ENCODE measurements at regions not wholly inside any gene's neighbourhood (a gene's known extent, or its start where the extent isn't known, plus 50 kb on each side); places are given as distances from the start of the nearest gene placed in this dataset.
A peak's percentile ranks its signal among the peaks of the same experiment; 100 is the strongest.

GRCh38 chr11:33588056-33588455 lies 112.6 kb downstream of the C11orf91 start:
- no peak overlapping the region for H3K4me2 ChIP-seq (ENCODE audit: insufficient read depth, low read length)
- in situ Hi-C loops (cut with MboI), result no loop called here
- no peak overlapping the region for H3K27ac ChIP-seq (ENCODE audit: extremely low read depth, low read depth, low read length)
- DNase-seq (ENCODE audit: extremely low read depth in 1 of 4, low spot score in 3 of 4) (no peak), ATAC-seq (no peak), FAIRE-seq (no peak)
- H3K9me1 ChIP-seq (ENCODE audit: control insufficient read depth, insufficient read depth, low read length), result no peaks in the 10 kb centered on the region
- H4K20me1 ChIP-seq (replicated peaks; ENCODE audit: control insufficient read depth, insufficient read depth, low read length), result no peaks in the 10 kb centered on the region
- intact Hi-C loops (cut with micrococcal nuclease), result no loop called here
- CTCF ChIA-PET (ENCODE audit: low intra/inter-chr PET ratio), result no interaction called here
- POLR2A ChIA-PET, result interaction anchor here (0.7 to 1.1 kb wide), 2 partner anchors 12 to 306 kb away, joined by 3 read pairs; no protein-coding TSS in a partner anchor
- H3K4me3 ChIP-seq, result no peak overlapping the region
- H2AFZ ChIP-seq (ENCODE audit: low read depth, low read length), result no peak overlapping the region
- no peaks in the 10 kb centered on the region for H3K4me1 ChIP-seq (replicated peaks in 1 of 2; ENCODE audit: control insufficient read depth in 2 of 2, insufficient read depth in 2 of 2, low read length in 2 of 2)
- H3K36me3 ChIP-seq (ENCODE audit: control insufficient read depth, insufficient read depth, low read length), result no peaks in the 10 kb centered on the region
- H3K9ac ChIP-seq (ENCODE audit: insufficient read depth in 1 of 2, low read depth in 2 of 2, low read length in 2 of 2), result no peak overlapping the region
- WGBS (ENCODE audit: insufficient coverage, low coverage, missing lambda C conversion rate), result 5% methylated on average over 4 of the region's 4 CpGs
- peaks cover 0 to 20% of the 10 kb centered on the region in 2 experiments; a peak in 4 of 5 replicates for H3K27me3 ChIP-seq (ENCODE audit: control insufficient read depth in 2 of 2, insufficient read depth in 2 of 2, low read length in 2 of 2)
- no TSS peak for BruUV-seq (replicated peaks)
- H3K79me2 ChIP-seq (ENCODE audit: control insufficient read depth, insufficient read depth, low read length), result no peaks in the 10 kb centered on the region
- TF ChIP-seq, protein P1, sequence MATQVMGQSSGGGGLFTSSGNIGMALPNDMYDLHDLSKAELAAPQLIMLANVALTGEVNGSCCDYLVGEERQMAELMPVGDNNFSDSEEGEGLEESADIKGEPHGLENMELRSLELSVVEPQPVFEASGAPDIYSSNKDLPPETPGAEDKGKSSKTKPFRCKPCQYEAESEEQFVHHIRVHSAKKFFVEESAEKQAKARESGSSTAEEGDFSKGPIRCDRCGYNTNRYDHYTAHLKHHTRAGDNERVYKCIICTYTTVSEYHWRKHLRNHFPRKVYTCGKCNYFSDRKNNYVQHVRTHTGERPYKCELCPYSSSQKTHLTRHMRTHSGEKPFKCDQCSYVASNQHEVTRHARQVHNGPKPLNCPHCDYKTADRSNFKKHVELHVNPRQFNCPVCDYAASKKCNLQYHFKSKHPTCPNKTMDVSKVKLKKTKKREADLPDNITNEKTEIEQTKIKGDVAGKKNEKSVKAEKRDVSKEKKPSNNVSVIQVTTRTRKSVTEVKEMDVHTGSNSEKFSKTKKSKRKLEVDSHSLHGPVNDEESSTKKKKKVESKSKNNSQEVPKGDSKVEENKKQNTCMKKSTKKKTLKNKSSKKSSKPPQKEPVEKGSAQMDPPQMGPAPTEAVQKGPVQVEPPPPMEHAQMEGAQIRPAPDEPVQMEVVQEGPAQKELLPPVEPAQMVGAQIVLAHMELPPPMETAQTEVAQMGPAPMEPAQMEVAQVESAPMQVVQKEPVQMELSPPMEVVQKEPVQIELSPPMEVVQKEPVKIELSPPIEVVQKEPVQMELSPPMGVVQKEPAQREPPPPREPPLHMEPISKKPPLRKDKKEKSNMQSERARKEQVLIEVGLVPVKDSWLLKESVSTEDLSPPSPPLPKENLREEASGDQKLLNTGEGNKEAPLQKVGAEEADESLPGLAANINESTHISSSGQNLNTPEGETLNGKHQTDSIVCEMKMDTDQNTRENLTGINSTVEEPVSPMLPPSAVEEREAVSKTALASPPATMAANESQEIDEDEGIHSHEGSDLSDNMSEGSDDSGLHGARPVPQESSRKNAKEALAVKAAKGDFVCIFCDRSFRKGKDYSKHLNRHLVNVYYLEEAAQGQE (IDR thresholded peaks at IDR 0.05; ENCODE audit: borderline replicate concordance), result peak; percentile 87
- TF ChIP-seq, protein P1 (CRISPR knock-in tag; IDR thresholded peaks at IDR 0.05; ENCODE audit: low read depth), result no peak
- TF ChIP-seq, protein P2, sequence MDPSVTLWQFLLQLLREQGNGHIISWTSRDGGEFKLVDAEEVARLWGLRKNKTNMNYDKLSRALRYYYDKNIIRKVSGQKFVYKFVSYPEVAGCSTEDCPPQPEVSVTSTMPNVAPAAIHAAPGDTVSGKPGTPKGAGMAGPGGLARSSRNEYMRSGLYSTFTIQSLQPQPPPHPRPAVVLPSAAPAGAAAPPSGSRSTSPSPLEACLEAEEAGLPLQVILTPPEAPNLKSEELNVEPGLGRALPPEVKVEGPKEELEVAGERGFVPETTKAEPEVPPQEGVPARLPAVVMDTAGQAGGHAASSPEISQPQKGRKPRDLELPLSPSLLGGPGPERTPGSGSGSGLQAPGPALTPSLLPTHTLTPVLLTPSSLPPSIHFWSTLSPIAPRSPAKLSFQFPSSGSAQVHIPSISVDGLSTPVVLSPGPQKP (CRISPR knock-in tag; IDR thresholded peaks at IDR 0.05), result no peak
- TF ChIP-seq, protein P3, sequence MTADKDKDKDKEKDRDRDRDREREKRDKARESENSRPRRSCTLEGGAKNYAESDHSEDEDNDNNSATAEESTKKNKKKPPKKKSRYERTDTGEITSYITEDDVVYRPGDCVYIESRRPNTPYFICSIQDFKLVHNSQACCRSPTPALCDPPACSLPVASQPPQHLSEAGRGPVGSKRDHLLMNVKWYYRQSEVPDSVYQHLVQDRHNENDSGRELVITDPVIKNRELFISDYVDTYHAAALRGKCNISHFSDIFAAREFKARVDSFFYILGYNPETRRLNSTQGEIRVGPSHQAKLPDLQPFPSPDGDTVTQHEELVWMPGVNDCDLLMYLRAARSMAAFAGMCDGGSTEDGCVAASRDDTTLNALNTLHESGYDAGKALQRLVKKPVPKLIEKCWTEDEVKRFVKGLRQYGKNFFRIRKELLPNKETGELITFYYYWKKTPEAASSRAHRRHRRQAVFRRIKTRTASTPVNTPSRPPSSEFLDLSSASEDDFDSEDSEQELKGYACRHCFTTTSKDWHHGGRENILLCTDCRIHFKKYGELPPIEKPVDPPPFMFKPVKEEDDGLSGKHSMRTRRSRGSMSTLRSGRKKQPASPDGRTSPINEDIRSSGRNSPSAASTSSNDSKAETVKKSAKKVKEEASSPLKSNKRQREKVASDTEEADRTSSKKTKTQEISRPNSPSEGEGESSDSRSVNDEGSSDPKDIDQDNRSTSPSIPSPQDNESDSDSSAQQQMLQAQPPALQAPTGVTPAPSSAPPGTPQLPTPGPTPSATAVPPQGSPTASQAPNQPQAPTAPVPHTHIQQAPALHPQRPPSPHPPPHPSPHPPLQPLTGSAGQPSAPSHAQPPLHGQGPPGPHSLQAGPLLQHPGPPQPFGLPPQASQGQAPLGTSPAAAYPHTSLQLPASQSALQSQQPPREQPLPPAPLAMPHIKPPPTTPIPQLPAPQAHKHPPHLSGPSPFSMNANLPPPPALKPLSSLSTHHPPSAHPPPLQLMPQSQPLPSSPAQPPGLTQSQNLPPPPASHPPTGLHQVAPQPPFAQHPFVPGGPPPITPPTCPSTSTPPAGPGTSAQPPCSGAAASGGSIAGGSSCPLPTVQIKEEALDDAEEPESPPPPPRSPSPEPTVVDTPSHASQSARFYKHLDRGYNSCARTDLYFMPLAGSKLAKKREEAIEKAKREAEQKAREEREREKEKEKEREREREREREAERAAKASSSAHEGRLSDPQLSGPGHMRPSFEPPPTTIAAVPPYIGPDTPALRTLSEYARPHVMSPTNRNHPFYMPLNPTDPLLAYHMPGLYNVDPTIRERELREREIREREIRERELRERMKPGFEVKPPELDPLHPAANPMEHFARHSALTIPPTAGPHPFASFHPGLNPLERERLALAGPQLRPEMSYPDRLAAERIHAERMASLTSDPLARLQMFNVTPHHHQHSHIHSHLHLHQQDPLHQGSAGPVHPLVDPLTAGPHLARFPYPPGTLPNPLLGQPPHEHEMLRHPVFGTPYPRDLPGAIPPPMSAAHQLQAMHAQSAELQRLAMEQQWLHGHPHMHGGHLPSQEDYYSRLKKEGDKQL (CRISPR knock-in tag; IDR thresholded peaks at IDR 0.05; ENCODE audit: borderline replicate concordance), result no peak
- TF ChIP-seq MIER1 (IDR thresholded peaks at IDR 0.05; ENCODE audit: low read depth) (peak; percentile 72; the same call in 1 of the 2 replicates), EHMT2 (IDR thresholded peaks at IDR 0.05) (peak; percentile 89), CEBPG (CRISPR knock-in tag; IDR thresholded peaks at IDR 0.05) (no peak), CEBPG (tag; conservative IDR thresholded peaks at IDR 0.05 in 1 of 2, IDR thresholded peaks at IDR 0.05 in 1 of 2) (0 out of 4 replicates have a peak, but pooled peaks of 1 of the 2 experiments have one; percentile 22), MCM7 (IDR thresholded peaks at IDR 0.05) (no peak)
- no peaks in the 10 kb centered on the region for H3K9me3 ChIP-seq (replicated peaks; ENCODE audit: control insufficient read depth, insufficient read depth, low read depth, low read length)

Measured in K562 (cell line).